ENCODE measurements at regions not wholly inside any gene's neighbourhood (a gene's known extent, or its start where the extent isn't known, plus 50 kb on each side); places are given as distances from the start of the nearest gene placed in this dataset.

GRCh38 chr1:197841158-197841557 lies 61.3 kb upstream of the C1orf53 start:
- TF ChIP-seq SP1 (IDR thresholded peaks at IDR 0.05; ENCODE audit: low read depth, low read length) (no peak), CTCF (IDR thresholded peaks at IDR 0.05; ENCODE audit: control extremely low read depth in 1 of 3, insufficient read depth in 1 of 3, low read depth in 1 of 3, low read length in 3 of 3) (peak in 1 of 3 experiments; percentile 6; a peak in 1 of 4 replicates), POLR2AphosphoS5 (IDR thresholded peaks at IDR 0.05; ENCODE audit: low read depth, low read length) (no peak), POLR2A (IDR thresholded peaks at IDR 0.05; ENCODE audit: control extremely low read depth in 1 of 2, low read depth in 2 of 2, low read length in 2 of 2) (no peak), SRF (IDR thresholded peaks at IDR 0.05; ENCODE audit: low read depth, low read length) (no peak), EZH2 (IDR thresholded peaks at IDR 0.05; ENCODE audit: low read depth, low read length, severe bottlenecking) (no peak), GABPA (IDR thresholded peaks at IDR 0.05; ENCODE audit: borderline replicate concordance, insufficient read depth, low read length) (no peak)

Measured in H1 (cell line).